ENCODE measurements at regions not wholly inside any gene's neighbourhood (a gene's known extent, or its start where the extent isn't known, plus 50 kb on each side); places are given as distances from the start of the nearest gene placed in this dataset.
A peak's percentile ranks its signal among the peaks of the same experiment; 100 is the strongest.

GRCh38 chr13:61286148-61286745 lies 129.4 kb downstream of the PCDH20 start:
- TF ChIP-seq, protein P1, sequence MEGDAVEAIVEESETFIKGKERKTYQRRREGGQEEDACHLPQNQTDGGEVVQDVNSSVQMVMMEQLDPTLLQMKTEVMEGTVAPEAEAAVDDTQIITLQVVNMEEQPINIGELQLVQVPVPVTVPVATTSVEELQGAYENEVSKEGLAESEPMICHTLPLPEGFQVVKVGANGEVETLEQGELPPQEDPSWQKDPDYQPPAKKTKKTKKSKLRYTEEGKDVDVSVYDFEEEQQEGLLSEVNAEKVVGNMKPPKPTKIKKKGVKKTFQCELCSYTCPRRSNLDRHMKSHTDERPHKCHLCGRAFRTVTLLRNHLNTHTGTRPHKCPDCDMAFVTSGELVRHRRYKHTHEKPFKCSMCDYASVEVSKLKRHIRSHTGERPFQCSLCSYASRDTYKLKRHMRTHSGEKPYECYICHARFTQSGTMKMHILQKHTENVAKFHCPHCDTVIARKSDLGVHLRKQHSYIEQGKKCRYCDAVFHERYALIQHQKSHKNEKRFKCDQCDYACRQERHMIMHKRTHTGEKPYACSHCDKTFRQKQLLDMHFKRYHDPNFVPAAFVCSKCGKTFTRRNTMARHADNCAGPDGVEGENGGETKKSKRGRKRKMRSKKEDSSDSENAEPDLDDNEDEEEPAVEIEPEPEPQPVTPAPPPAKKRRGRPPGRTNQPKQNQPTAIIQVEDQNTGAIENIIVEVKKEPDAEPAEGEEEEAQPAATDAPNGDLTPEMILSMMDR (IDR thresholded peaks at IDR 0.05): peak; percentile 14
- H3K36me3 ChIP-seq: no peaks in the 10 kb centered on the region
- H3K4me1 ChIP-seq: no peaks in the 10 kb centered on the region
- DNase-seq: no peak
- peak; percentile 29 for ATAC-seq
- intact Hi-C loops (cut with DNase I): no loop called here
- H3K4me3 ChIP-seq: no peak overlapping the region
- H3K27me3 ChIP-seq: no peaks in the 10 kb centered on the region
- no peaks in the 10 kb centered on the region for H3K9me3 ChIP-seq
- H3K27ac ChIP-seq: no peak overlapping the region

DNA sequence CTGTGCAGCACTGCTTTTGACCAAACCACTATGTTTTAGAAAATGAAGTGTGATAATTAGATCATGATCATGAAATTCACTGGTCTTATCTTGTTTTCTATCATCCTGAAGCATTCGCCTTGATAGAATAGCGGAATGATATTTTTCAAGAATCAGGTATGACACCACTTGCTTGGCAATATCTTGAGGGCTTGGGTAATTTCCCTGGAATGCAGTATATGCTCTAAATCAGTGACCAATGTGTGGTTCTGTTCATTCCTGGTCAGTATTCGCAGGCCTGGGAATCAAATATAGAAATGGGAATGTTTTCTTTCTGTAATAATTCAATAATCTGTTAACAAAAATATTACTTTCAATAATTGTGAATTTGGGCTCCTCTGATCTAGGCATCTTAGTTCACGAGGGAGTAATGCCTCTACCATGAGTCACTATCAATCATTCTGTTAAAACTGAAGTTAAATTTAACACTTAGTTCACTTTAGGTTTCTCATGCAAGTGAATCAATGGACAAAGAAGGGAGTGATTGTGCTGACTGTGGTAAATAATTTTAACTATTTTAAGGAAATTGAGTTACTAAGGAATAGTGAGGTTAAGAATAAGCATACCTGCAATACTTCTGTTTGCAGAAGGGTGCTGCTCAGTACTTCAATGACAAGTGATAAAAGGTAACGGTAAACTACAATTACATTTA lies 137.9 kb downstream of the PCDH20 start:
- Histone ChIP-seq H3K4me3 (no peak overlapping the region), H3K9me3 (no peaks in the 10 kb centered on the region), H3K27me3 (no peaks in the 10 kb centered on the region), H3K27ac (no peak overlapping the region), H3K36me3 (no peaks in the 10 kb centered on the region), H3K4me1 (no peaks in the 10 kb centered on the region)
- TF ChIP-seq, protein P1 (IDR thresholded peaks at IDR 0.05): no peak
- no peak for ATAC-seq
- no peak for DNase-seq
- intact Hi-C loops (cut with DNase I): no loop called here

- TF ChIP-seq, protein P1 (IDR thresholded peaks at IDR 0.05): no peak
- ATAC-seq: no peak
- Histone ChIP-seq H3K9me3 (no peaks in the 10 kb centered on the region), H3K4me3 (no peak overlapping the region), H3K36me3 (no peaks in the 10 kb centered on the region), H3K27me3 (no peaks in the 10 kb centered on the region), H3K4me1 (no peaks in the 10 kb centered on the region), H3K27ac (no peak overlapping the region)
- intact Hi-C loops (cut with DNase I): no loop called here
- no peak for DNase-seq
Observed at GRCh38 chr13:61277088-61277487, 138.6 kb downstream of the PCDH20 start.

GRCh38 chr13:61276401-61276800 lies 139.2 kb downstream of the PCDH20 start:
- DNase-seq (no peak), ATAC-seq (no peak)
- H3K36me3 ChIP-seq: no peaks in the 10 kb centered on the region
- TF ChIP-seq, protein P1 (IDR thresholded peaks at IDR 0.05): no peak
- intact Hi-C loops (cut with DNase I): no loop called here
- H3K27me3 ChIP-seq: no peaks in the 10 kb centered on the region
- H3K4me1 ChIP-seq: no peaks in the 10 kb centered on the region
- no peak overlapping the region for H3K27ac ChIP-seq
- no peaks in the 10 kb centered on the region for H3K9me3 ChIP-seq
- no peak overlapping the region for H3K4me3 ChIP-seq

- no peak for DNase-seq
- TF ChIP-seq, protein P1 (IDR thresholded peaks at IDR 0.05): no peak
- Histone ChIP-seq H3K27ac (no peak overlapping the region), H3K4me1 (no peaks in the 10 kb centered on the region), H3K36me3 (no peaks in the 10 kb centered on the region), H3K9me3 (no peaks in the 10 kb centered on the region), H3K27me3 (no peaks in the 10 kb centered on the region), H3K4me3 (no peak overlapping the region)
- intact Hi-C loops (cut with DNase I): no loop called here
- no peak for ATAC-seq
Observed at GRCh38 chr13:61275736-61276135, 139.9 kb downstream of the PCDH20 start.

Measured in upper lobe of right lung (tissue), 1 donor.